Suprapubic skin (tissue), 4 donors: ENCODE measurements at regions not wholly inside any gene's neighbourhood (a gene's known extent, or its start where the extent isn't known, plus 50 kb on each side); places are given as distances from the start of the nearest gene placed in this dataset.

Experiments
- CTCF ChIP-seq, 2 donors: fragments of 200-600 bp in 1 of 2; fragments of 450-650 bp in 1 of 2; sonication (generic) in 1 of 2; IDR thresholded peaks; one replicate each; pipeline ENCODE4 v1.5.1; 2016 to 2019; ENCODE audit warnings: antibody characterized with exemption in 2 of 2, mild to moderate bottlenecking in 1 of 2, moderate library complexity in 1 of 2
- EP300 ChIP-seq: sonication (generic); formaldehyde crosslinking; IDR thresholded peaks from one replicate; pipeline ENCODE4 v1.6.1; 2017; ENCODE audit warnings: antibody characterized with exemption
- POLR2A ChIP-seq, 2 donors: fragments of 450-650 bp; IDR thresholded peaks; one replicate each; pipeline ENCODE4 v1.6.1; 2017; ENCODE audit warnings: antibody characterized with exemption in 2 of 2, mild to moderate bottlenecking in 2 of 2, moderate library complexity in 2 of 2
- POLR2AphosphoS5 ChIP-seq, 3 donors: sonication (generic); formaldehyde crosslinking; IDR thresholded peaks; one replicate each; pipeline ENCODE4 v1.6.1; 2017; ENCODE audit warnings: antibody characterized with exemption in 3 of 3

GRCh38 chr6:112827793-112828192 lies 480.7 kb downstream of the RFPL4B start:
- TF ChIP-seq CTCF (IDR thresholded peaks at IDR 0.05) (no peak), EP300 (no peak), POLR2AphosphoS5 (IDR thresholded peaks at IDR 0.05) (no peak), POLR2A (IDR thresholded peaks at IDR 0.05) (no peak)
